Neural progenitor cell (in vitro differentiated cells): ENCODE measurements at regions not wholly inside any gene's neighbourhood (a gene's known extent, or its start where the extent isn't known, plus 50 kb on each side); places are given as distances from the start of the nearest gene placed in this dataset.

Source experiments
- EZH2phosphoT487 ChIP-seq: fragments of 200-600 bp; sonication (generic); IDR thresholded peaks from 2 replicates; pipeline ENCODE4 v1.6.1; 2017; ENCODE audit warnings: antibody characterized with exemption
- TF ChIP-seq, protein P1 (sequence below): fragments of 200-600 bp; sonication (generic); IDR thresholded peaks from 2 replicates; pipeline ENCODE4 v1.5.1; 2017; ENCODE audit warnings: antibody characterized with exemption, mild to moderate bottlenecking

DNA sequence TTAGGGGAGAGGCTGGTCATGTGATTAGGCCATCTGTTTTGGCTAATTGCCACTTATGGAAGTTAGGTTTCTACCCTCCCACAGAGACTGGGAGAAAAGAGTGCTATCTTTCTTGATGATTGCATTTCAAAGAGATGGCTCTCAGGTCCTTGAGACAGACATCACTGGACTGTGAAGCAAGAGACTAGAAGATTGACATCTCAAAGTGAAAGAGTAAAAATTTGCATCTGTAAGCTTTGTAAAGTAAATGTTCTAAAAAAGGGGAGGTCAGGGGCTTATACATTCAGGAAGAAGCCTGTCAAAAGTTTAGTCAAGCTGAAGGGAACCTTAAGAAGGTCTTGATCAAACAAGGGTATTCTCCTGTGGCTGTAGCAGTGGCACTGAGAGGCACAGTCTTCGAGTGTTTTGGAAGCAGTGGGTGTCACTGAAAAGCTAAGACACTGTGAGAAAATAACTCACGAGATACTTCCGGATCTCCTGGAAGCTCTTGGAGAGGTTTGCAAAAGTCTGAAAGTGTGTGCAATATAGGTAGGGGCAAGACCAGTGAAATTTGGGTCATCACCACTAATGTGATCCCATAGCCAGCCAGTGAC, 342.1 kb downstream of the PHF14 start:
- TF ChIP-seq, protein P1, sequence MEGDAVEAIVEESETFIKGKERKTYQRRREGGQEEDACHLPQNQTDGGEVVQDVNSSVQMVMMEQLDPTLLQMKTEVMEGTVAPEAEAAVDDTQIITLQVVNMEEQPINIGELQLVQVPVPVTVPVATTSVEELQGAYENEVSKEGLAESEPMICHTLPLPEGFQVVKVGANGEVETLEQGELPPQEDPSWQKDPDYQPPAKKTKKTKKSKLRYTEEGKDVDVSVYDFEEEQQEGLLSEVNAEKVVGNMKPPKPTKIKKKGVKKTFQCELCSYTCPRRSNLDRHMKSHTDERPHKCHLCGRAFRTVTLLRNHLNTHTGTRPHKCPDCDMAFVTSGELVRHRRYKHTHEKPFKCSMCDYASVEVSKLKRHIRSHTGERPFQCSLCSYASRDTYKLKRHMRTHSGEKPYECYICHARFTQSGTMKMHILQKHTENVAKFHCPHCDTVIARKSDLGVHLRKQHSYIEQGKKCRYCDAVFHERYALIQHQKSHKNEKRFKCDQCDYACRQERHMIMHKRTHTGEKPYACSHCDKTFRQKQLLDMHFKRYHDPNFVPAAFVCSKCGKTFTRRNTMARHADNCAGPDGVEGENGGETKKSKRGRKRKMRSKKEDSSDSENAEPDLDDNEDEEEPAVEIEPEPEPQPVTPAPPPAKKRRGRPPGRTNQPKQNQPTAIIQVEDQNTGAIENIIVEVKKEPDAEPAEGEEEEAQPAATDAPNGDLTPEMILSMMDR = no peak
- TF ChIP-seq EZH2phosphoT487 = no peak
